Ureter (tissue), 1 donor: ENCODE measurements at regions not wholly inside any gene's neighbourhood (a gene's known extent, or its start where the extent isn't known, plus 50 kb on each side); places are given as distances from the start of the nearest gene placed in this dataset.
A peak's percentile ranks its signal among the peaks of the same experiment; 100 is the strongest.
"Not testable (repeated sequence)": the region's sequence is repeated elsewhere in the genome, so short reads cannot be mapped to it uniquely, and the experiment has no call there.

ENCODE experiments used
- DNase-seq: peaks from one replicate; pipeline ENCODE4 v3.0.0-alpha.2; 2020; ENCODE audit warnings: low spot score
- donor health status: DM: yes; HTN: yes; CAD: no.

GRCh38 chr10:83517456-83517855, 621.9 kb upstream of the GHITM start:
- no peak for DNase-seq

GRCh38 chr10:83518779-83519178, 620.5 kb upstream of the GHITM start:
- no peak for DNase-seq

- not testable (repeated sequence) for DNase-seq
Measured at GRCh38 chr10:83520386-83520785, 618.9 kb upstream of the GHITM start.

- no peak for DNase-seq
Measured at GRCh38 chr10:83522456-83522855, 616.9 kb upstream of the GHITM start.

GRCh38 chr10:83522881-83523386, 616.4 kb upstream of the GHITM start:
- DNase-seq: no peak

GRCh38 chr10:83527934-83528333, 611.4 kb upstream of the GHITM start:
- no peak for DNase-seq

- DNase-seq: no peak
Measured at GRCh38 chr10:83533290-83533689, 606.0 kb upstream of the GHITM start.

GRCh38 chr10:83536426-83536825, 602.9 kb upstream of the GHITM start:
- no peak for DNase-seq

GRCh38 chr10:83538047-83538446, 601.3 kb upstream of the GHITM start:
- no peak for DNase-seq

- peak; percentile 46 for DNase-seq
Measured at GRCh38 chr10:83539528-83540308, 599.6 kb upstream of the GHITM start.

GRCh38 chr10:83541046-83541445, 598.3 kb upstream of the GHITM start:
- DNase-seq: no peak

GRCh38 chr10:83542774-83543411, 596.4 kb upstream of the GHITM start:
- no peak for DNase-seq

- DNase-seq: no peak
Measured at GRCh38 chr10:83543691-83544462, 595.4 kb upstream of the GHITM start.

GRCh38 chr10:83545901-83546391, 593.4 kb upstream of the GHITM start:
- no peak for DNase-seq

- not testable (repeated sequence) for DNase-seq
Measured at GRCh38 chr10:83551190-83551589, 588.1 kb upstream of the GHITM start.

GRCh38 chr10:83553366-83553765, 585.9 kb upstream of the GHITM start:
- DNase-seq: no peak

- no peak for DNase-seq
Measured at GRCh38 chr10:83555264-83555663, 584.0 kb upstream of the GHITM start.

GRCh38 chr10:83562381-83562780, 576.9 kb upstream of the GHITM start:
- DNase-seq: no peak

- no peak for DNase-seq
Measured at GRCh38 chr10:83564889-83565588, 574.3 kb upstream of the GHITM start.

GRCh38 chr10:83572036-83572435, 567.3 kb upstream of the GHITM start:
- DNase-seq: no peak

- no peak for DNase-seq
Measured at GRCh38 chr10:83574770-83575169, 564.5 kb upstream of the GHITM start.

- DNase-seq: no peak
Measured at GRCh38 chr10:83577421-83577820, 561.9 kb upstream of the GHITM start.
